ENCODE measurements at regions not wholly inside any gene's neighbourhood (a gene's known extent, or its start where the extent isn't known, plus 50 kb on each side); places are given as distances from the start of the nearest gene placed in this dataset.
"Not testable (repeated sequence)": the region's sequence is repeated elsewhere in the genome, so short reads cannot be mapped to it uniquely, and the experiment has no call there.

- Mint-ChIP-seq H3K9me3 (no peaks in the 10 kb centered on the region), H3K27ac (no peak overlapping the region), H3K27me3 (no peaks in the 10 kb centered on the region), H3K4me1 (no peaks in the 10 kb centered on the region), H3K4me3 (no peak overlapping the region)
- DNase-seq (no peak), ATAC-seq (no peak)
Measured at GRCh38 chr9:79390781-79391770, 180.7 kb upstream of the TLE4 start.

- Mint-ChIP-seq H3K27ac (no peak overlapping the region), H3K9me3 (no peaks in the 10 kb centered on the region), H3K27me3 (no peaks in the 10 kb centered on the region), H3K4me1 (no peaks in the 10 kb centered on the region), H3K4me3 (no peak overlapping the region)
- ATAC-seq (no peak), DNase-seq (no peak)
Measured at GRCh38 chr9:79395228-79395627, 176.5 kb upstream of the TLE4 start.

DNA sequence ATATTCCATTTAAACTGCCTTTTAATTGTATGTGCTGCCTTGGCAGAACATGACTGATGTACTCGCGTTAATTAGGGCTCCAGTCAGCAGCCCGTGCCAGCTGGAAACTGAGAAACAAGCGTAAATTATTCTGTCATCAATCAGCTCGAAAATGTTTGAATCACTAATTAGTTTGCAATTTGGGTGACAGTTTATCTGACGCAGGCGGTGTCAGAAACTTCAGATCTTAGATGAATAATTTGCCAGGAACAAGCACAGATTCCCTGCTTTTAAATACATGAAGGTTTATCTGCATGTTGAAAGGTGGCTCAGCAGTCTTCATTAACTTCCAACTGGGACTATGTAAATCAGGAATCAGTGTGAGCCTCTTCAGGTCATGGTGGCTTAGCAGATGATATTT is 176.0 kb upstream of the TLE4 start:
- DNase-seq (no peak), ATAC-seq (no peak)
- no peak overlapping the region for H3K27ac Mint-ChIP-seq
- no peaks in the 10 kb centered on the region for H3K27me3 Mint-ChIP-seq
- no peaks in the 10 kb centered on the region for H3K4me1 Mint-ChIP-seq
- no peaks in the 10 kb centered on the region for H3K9me3 Mint-ChIP-seq
- H3K4me3 Mint-ChIP-seq, result no peak overlapping the region

- no peak for ATAC-seq
- no peaks in the 10 kb centered on the region for H3K27me3 Mint-ChIP-seq
Measured at GRCh38 chr9:79396168-79396567, 175.6 kb upstream of the TLE4 start.

DNA sequence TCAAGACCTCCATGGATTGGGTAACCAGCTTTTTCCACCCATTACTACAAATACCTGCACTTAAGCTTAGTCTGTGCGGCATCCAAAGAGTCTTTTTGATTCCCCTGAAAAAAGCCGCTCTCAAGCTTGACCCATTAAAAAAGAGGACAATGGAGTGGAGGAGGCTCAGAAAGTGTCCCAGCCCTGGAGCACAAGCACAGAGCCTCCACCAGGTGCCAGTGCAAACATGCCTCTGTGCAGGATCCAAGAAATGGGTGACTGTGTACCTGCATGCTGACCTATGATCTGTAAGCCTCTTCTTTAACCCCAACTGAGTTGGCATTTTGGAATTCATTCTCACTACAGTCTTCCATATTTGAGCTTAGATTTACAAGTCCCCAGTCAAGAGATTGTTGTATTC is 168.3 kb upstream of the TLE4 start:
- Mint-ChIP-seq H3K27ac (no peak overlapping the region), H3K4me3 (no peak overlapping the region), H3K27me3 (no peaks in the 10 kb centered on the region), H3K9me3 (no peaks in the 10 kb centered on the region), H3K4me1 (no peaks in the 10 kb centered on the region)
- no peak for DNase-seq
- ATAC-seq, result peak; percentile 50

More at GRCh38 chr9:79396168-79396567, 175.6 kb upstream of the TLE4 start:
- no peak for DNase-seq
- H3K27ac Mint-ChIP-seq, result no peak overlapping the region
- H3K4me1 Mint-ChIP-seq, result no peaks in the 10 kb centered on the region
- H3K9me3 Mint-ChIP-seq, result no peaks in the 10 kb centered on the region
- no peak overlapping the region for H3K4me3 Mint-ChIP-seq

DNA sequence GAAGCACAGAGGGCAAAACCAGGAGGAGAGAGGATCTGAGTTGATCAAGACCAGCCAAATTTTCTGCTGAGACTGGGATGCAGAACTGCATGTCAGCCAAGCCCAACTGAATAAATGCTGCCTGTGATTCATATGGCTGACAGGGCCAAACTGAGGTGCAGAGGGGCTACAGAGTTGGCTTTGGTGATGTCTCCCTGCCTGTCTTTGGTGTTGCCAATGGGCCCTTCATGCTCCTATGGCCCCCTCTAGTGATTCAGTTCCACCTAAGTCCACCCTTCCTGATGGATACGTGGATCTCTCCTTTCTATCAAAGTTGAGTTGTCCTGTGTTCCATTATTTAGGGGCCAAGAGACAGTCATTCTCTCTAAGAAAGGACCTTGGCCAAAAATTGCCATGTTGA is 163.6 kb upstream of the TLE4 start:
- Mint-ChIP-seq H3K4me3 (no peak overlapping the region), H3K4me1 (no peaks in the 10 kb centered on the region), H3K9me3 (no peaks in the 10 kb centered on the region), H3K27me3 (no peaks in the 10 kb centered on the region), H3K27ac (no peak overlapping the region)
- ATAC-seq, result no peak
- no peak for DNase-seq

DNA sequence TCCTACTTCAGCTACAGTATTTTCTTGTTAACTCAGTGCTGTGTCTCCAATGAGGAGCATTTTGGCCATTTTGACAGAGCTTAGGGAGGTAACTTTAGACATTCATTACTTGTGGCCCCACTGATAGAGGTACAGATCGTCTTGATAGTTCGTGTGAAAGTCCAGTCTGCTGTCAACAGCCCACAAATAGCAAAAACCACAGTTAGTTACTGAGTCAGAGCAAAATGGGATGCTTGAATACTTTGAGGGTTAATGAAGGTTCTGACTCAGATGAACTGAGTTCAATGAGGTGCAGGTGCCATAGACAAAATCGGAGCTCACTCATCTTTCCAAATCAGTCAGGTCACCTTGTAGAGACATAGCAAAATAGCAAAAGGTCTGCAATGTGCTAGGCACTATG is 163.1 kb upstream of the TLE4 start:
- H3K27me3 Mint-ChIP-seq, result no peaks in the 10 kb centered on the region
- no peaks in the 10 kb centered on the region for H3K9me3 Mint-ChIP-seq
- no peak for DNase-seq
- no peak overlapping the region for H3K4me3 Mint-ChIP-seq
- no peak overlapping the region for H3K27ac Mint-ChIP-seq
- no peaks in the 10 kb centered on the region for H3K4me1 Mint-ChIP-seq
- no peak for ATAC-seq

GRCh38 chr9:79409182-79409823 is 162.5 kb upstream of the TLE4 start:
- Mint-ChIP-seq H3K4me1 (no peaks in the 10 kb centered on the region), H3K4me3 (no peak overlapping the region), H3K27ac (no peak overlapping the region), H3K9me3 (no peaks in the 10 kb centered on the region), H3K27me3 (no peaks in the 10 kb centered on the region)
- DNase-seq, result no peak
- no peak for ATAC-seq

DNA sequence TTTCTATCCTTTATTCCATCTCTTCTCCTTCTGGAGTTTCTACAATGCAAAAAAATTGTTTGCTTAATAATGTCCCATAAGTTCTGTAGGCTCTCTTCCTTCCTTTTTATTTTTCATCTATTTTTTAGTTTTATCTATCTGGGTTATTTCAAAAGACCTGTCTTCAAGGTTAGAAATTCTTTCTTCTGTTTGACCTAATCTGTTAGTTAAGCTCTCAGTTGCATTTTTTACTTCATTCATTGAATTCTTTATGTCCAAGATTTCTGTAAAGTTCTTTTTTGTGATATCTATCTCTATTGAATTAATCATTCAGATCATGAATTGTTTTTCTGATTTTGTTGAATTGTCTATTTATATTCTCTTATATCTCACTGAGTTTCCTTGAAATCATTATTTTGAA is 145.9 kb upstream of the TLE4 start:
- peaks cover 31 to 34% of the 10 kb centered on the region in 2 donors for H3K9me3 Mint-ChIP-seq
- DNase-seq, result no peak
- H3K4me1 Mint-ChIP-seq, result no peaks in the 10 kb centered on the region
- H3K27ac Mint-ChIP-seq, result no peak overlapping the region
- no peak for ATAC-seq
- H3K4me3 Mint-ChIP-seq, result no peak overlapping the region
- H3K27me3 Mint-ChIP-seq, result no peaks in the 10 kb centered on the region

DNA sequence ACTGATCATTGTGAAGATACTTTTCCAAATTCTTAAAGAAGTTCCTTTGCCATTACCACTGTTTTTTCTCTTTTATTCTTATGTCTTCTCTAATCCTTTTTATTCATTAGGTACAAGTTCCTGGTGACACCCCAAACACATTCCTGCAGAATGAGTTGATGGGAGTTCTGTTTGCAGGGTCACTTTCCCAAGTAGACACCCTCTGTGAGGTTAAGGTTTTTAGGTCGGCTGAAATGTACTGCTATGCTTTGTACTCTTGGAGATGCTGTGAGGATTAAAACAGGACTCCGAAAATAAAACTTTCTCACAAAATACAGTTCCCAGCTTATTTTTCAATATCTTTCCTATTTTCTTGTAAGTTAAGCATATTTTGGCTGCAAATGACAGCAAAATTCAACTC is 143.3 kb upstream of the TLE4 start:
- no peak for ATAC-seq
- H3K27ac Mint-ChIP-seq, result no peak overlapping the region
- no peaks in the 10 kb centered on the region for H3K4me1 Mint-ChIP-seq
- H3K4me3 Mint-ChIP-seq, result no peak overlapping the region
- H3K27me3 Mint-ChIP-seq, result no peaks in the 10 kb centered on the region
- peaks cover 21 to 28% of the 10 kb centered on the region in 2 donors for H3K9me3 Mint-ChIP-seq
- no peak for DNase-seq

- ATAC-seq, result no peak
- no peaks in the 10 kb centered on the region for H3K27me3 Mint-ChIP-seq
- H3K27ac Mint-ChIP-seq, result no peak overlapping the region
- no peak overlapping the region for H3K4me3 Mint-ChIP-seq
- DNase-seq, result no peak
- H3K9me3 Mint-ChIP-seq, result peaks cover 11 to 18% of the 10 kb centered on the region in 2 donors
- no peaks in the 10 kb centered on the region for H3K4me1 Mint-ChIP-seq
Measured at GRCh38 chr9:79430619-79431018, 141.1 kb upstream of the TLE4 start.

DNA sequence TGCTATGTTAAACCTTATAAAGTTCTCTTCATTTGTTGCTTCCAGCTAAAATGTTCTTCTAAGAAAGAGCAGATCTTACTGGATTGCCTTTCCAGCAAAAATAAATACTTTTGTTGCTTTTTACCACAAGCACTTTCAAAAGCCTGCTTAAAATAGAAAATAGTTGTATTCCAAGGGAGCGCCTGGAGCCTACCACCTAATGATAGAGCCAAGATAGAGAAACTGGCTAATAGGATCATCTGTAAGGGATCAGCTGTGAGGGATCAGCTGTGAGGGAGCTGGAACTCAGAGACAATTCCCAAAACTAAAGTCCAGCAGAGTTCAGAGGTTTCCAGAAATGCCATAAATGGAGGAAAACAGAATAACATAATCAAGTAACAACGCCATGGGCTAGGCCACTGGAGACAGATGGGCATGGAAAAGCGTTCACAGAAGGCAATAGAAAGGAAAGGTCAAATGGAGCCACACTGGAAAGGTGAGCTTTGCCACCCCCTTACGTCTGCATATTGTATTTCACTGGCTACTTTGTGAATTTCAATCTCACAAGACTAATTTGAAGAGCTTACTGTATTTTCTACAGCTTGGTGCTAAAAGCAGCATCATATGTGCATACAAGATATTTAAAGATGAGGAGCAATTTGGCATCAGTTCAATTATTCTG is 140.6 kb upstream of the TLE4 start:
- no peak for ATAC-seq

GRCh38 chr9:79432485-79432884 is 139.3 kb upstream of the TLE4 start:
- H3K27ac Mint-ChIP-seq, result no peak overlapping the region
- H3K4me3 Mint-ChIP-seq, result no peak overlapping the region
- ATAC-seq, result no peak
- H3K27me3 Mint-ChIP-seq, result no peaks in the 10 kb centered on the region
- H3K9me3 Mint-ChIP-seq, result peaks cover 0 to 8% of the 10 kb centered on the region in 2 donors
- DNase-seq, result no peak
- no peaks in the 10 kb centered on the region for H3K4me1 Mint-ChIP-seq

More for the DNA sequence above, 140.6 kb upstream of the TLE4 start:
- Mint-ChIP-seq H3K27ac (no peak overlapping the region), H3K9me3 (peaks cover 5 to 14% of the 10 kb centered on the region in 2 donors), H3K4me1 (no peaks in the 10 kb centered on the region), H3K27me3 (no peaks in the 10 kb centered on the region), H3K4me3 (no peak overlapping the region)
- no peak for DNase-seq

GRCh38 chr9:79433703-79434102 is 138.1 kb upstream of the TLE4 start:
- peaks cover 0 to 5% of the 10 kb centered on the region in 2 donors for H3K9me3 Mint-ChIP-seq
- H3K27ac Mint-ChIP-seq, result no peak overlapping the region
- DNase-seq (no peak), ATAC-seq (no peak)
- H3K4me1 Mint-ChIP-seq, result no peaks in the 10 kb centered on the region
- H3K4me3 Mint-ChIP-seq, result no peak overlapping the region
- no peaks in the 10 kb centered on the region for H3K27me3 Mint-ChIP-seq

- H3K27ac Mint-ChIP-seq, result peak overlapping the region in 1 of 2 donors; percentile 54
- H3K4me1 Mint-ChIP-seq, ATAC-seq, H3K9me3 Mint-ChIP-seq, H3K27me3 Mint-ChIP-seq: not testable (repeated sequence)
- peak overlapping the region; percentile 48 to 68 for H3K4me3 Mint-ChIP-seq
- peak; percentile 2 to 14 for DNase-seq
Measured at GRCh38 chr9:79439221-79439620, 132.5 kb upstream of the TLE4 start.

All from stimulated activated naive CD8-positive, alpha-beta T cell treated with anti-CD3 and anti-CD28 coated beads, Interleukin-15, amount 100 ng/mL, for 72 hours (primary cell).